H9 (cell line): ENCODE measurements at regions not wholly inside any gene's neighbourhood (a gene's known extent, or its start where the extent isn't known, plus 50 kb on each side); places are given as distances from the start of the nearest gene placed in this dataset.

Experiments used
- DNase-seq: peaks from one replicate; pipeline ENCODE4 v3.0.0-alpha.2; 2017
- H2AFZ ChIP-seq: one replicate; pipeline ENCODE4 v1.6.1; 2013; ENCODE audit warnings: mild to moderate bottlenecking, low read length, control low read depth, moderate library complexity
- H2AK5ac ChIP-seq: 2 replicates; pipeline ENCODE4 v1.6.1; 2013; ENCODE audit warnings: low read length, control low read depth, mixed read lengths; ENCODE audit not compliant: insufficient read length
- H2BK120ac ChIP-seq: one replicate; pipeline ENCODE4 v1.6.1; 2013; ENCODE audit warnings: low read depth, mild to moderate bottlenecking, low read length, control low read depth, inconsistent platforms; ENCODE audit not compliant: poor library complexity, severe bottlenecking
- H2BK12ac ChIP-seq: 2 replicates; pipeline ENCODE4 v1.6.1; 2013; ENCODE audit warnings: low read length, control low read depth, mixed read lengths, low read depth; ENCODE audit not compliant: insufficient read length
- H2BK15ac ChIP-seq: 2 replicates; pipeline ENCODE4 v1.6.1; 2013; ENCODE audit warnings: low read depth, low read length, control low read depth
- H2BK20ac ChIP-seq: one replicate; pipeline ENCODE4 v1.6.1; 2013; ENCODE audit warnings: low read depth, mild to moderate bottlenecking, low read length, control low read depth, inconsistent platforms; ENCODE audit not compliant: poor library complexity, severe bottlenecking
- H2BK5ac ChIP-seq: 2 replicates; pipeline ENCODE4 v1.6.1; 2013; ENCODE audit warnings: low read length, control low read depth, mixed read lengths; ENCODE audit not compliant: insufficient read length
- H3K14ac ChIP-seq: 2 replicates; pipeline ENCODE4 v1.6.1; 2013; ENCODE audit warnings: low read length, control low read depth; ENCODE audit not compliant: insufficient read depth
- H3K18ac ChIP-seq: 2 replicates; pipeline ENCODE4 v1.6.1; 2013; ENCODE audit warnings: low read depth, mild to moderate bottlenecking, mixed read lengths, low read length, control low read depth; ENCODE audit not compliant: insufficient read length
- H3K23ac ChIP-seq: 2 replicates; pipeline ENCODE4 v1.6.1; 2013; ENCODE audit warnings: low read length, control low read depth, mixed read lengths, low read depth; ENCODE audit not compliant: insufficient read length
- H3K23me2 ChIP-seq: 2 replicates; pipeline ENCODE4 v1.6.1; 2013; ENCODE audit warnings: low read depth, mild to moderate bottlenecking, mixed read lengths, low read length, control low read depth; ENCODE audit not compliant: insufficient read length, poor library complexity, severe bottlenecking
- H3K27ac ChIP-seq: 2 replicates; pipeline ENCODE4 v1.5.1; 2013; ENCODE audit warnings: low read length, control low read depth, mixed read lengths, low read depth; ENCODE audit not compliant: insufficient read length
- H3K27me3 ChIP-seq: 2 replicates; pipeline ENCODE4 v1.6.1; 2013; ENCODE audit warnings: low read length, control low read depth, inconsistent platforms; ENCODE audit not compliant: insufficient read depth
- H3K4ac ChIP-seq: 2 replicates; pipeline ENCODE4 v1.6.1; 2013; ENCODE audit warnings: low read depth, mild to moderate bottlenecking, control low read depth, inconsistent platforms, low read length, moderate library complexity
- H3K4me1 ChIP-seq: 2 replicates; pipeline ENCODE4 v1.6.1; 2013; ENCODE audit warnings: low read length, control low read depth, inconsistent platforms; ENCODE audit not compliant: insufficient read depth
- H3K4me2 ChIP-seq: 2 replicates; pipeline ENCODE4 v1.6.1; 2013; ENCODE audit warnings: low read length, control low read depth, mixed read lengths; ENCODE audit not compliant: insufficient read length, insufficient read depth
- H3K56ac ChIP-seq: 2 replicates; pipeline ENCODE4 v1.6.1; 2013; ENCODE audit warnings: low read depth, mild to moderate bottlenecking, mixed read lengths, low read length, control low read depth; ENCODE audit not compliant: insufficient read length
- H3K79me1 ChIP-seq: 2 replicates; pipeline ENCODE4 v1.6.1; 2013; ENCODE audit warnings: low read depth, mild to moderate bottlenecking, moderate library complexity, low read length, control low read depth, inconsistent platforms; ENCODE audit not compliant: insufficient read depth, poor library complexity, severe bottlenecking
- H3K79me2 ChIP-seq: 2 replicates; pipeline ENCODE4 v1.6.1; 2013; ENCODE audit warnings: low read length, control low read depth, inconsistent platforms; ENCODE audit not compliant: insufficient read depth
- H3K9ac ChIP-seq: 2 replicates; pipeline ENCODE4 v1.6.1; 2013; ENCODE audit warnings: low read length, control low read depth, mixed read lengths; ENCODE audit not compliant: insufficient read length; ENCODE audit errors: extremely low read depth
- H3K9me3 ChIP-seq: one replicate; pipeline ENCODE4 v1.6.1; 2013; ENCODE audit warnings: low read depth, low read length, inconsistent platforms; ENCODE audit not compliant: control insufficient read depth
- H3T11ph ChIP-seq: one replicate; pipeline ENCODE4 v1.6.1; 2013; ENCODE audit warnings: mild to moderate bottlenecking, low read length, control low read depth, inconsistent platforms
- H4K20me1 ChIP-seq: one replicate; pipeline ENCODE4 v1.6.1; 2013; ENCODE audit not compliant: control insufficient read depth, insufficient read length, insufficient read depth
- H4K5ac ChIP-seq: 2 replicates; pipeline ENCODE4 v1.6.1; 2013; ENCODE audit warnings: low read depth, mild to moderate bottlenecking, mixed read lengths, low read length, control low read depth; ENCODE audit not compliant: insufficient read length
- H4K8ac ChIP-seq: replicated peaks from 2 replicates; pipeline ENCODE4 v1.6.1; 2013; ENCODE audit warnings: low read length, control low read depth, mixed read lengths, low read depth; ENCODE audit not compliant: insufficient read length
- H4K91ac ChIP-seq: 2 replicates; pipeline ENCODE4 v1.6.1; 2013; ENCODE audit warnings: low read depth, mild to moderate bottlenecking, moderate library complexity, mixed read lengths, low read length, control low read depth; ENCODE audit not compliant: insufficient read length
- H3K27ac Mint-ChIP-seq, 3 experiments: 2 replicates in 2 of 3; 3 replicates in 1 of 3; pipeline ENCODE4 v1.8.0; 2020 to 2021; ENCODE audit warnings: mixed read lengths in 3 of 3, mild to moderate bottlenecking in 1 of 3, moderate library complexity in 1 of 3
- H3K27me3 Mint-ChIP-seq: 2 replicates; pipeline ENCODE4 v1.8.0; 2021; ENCODE audit warnings: low read depth, mild to moderate bottlenecking, moderate library complexity, mixed read lengths
- H3K36me3 Mint-ChIP-seq, 3 experiments: 2 replicates in 2 of 3; 3 replicates in 1 of 3; pipeline ENCODE4 v1.8.0; 2020 to 2021; ENCODE audit warnings: low read depth in 3 of 3, mixed read lengths in 3 of 3; ENCODE audit not compliant: insufficient read depth in 1 of 3
- H3K4me1 Mint-ChIP-seq, 2 experiments: 2 replicates each; pipeline ENCODE4 v1.8.0; 2020; ENCODE audit warnings: mixed read lengths in 2 of 2
- H3K4me3 Mint-ChIP-seq, 2 experiments: 2 replicates in 1 of 2; 3 replicates in 1 of 2; pipeline ENCODE4 v1.8.0; 2020 to 2021; ENCODE audit warnings: mild to moderate bottlenecking in 2 of 2, mixed read lengths in 2 of 2, moderate library complexity in 1 of 2
- H3K9me3 Mint-ChIP-seq, 2 experiments: 2 replicates in 1 of 2; 3 replicates in 1 of 2; pipeline ENCODE4 v1.8.0; 2020; ENCODE audit warnings: mild to moderate bottlenecking in 2 of 2, mixed read lengths in 2 of 2, moderate library complexity in 1 of 2
- WGBS: extraction: QIAGEN DNeasy Blood & Tissue Kit; methylation state at CpG from one replicate; pipeline ENCODE4 v1.1.7; 2013; ENCODE audit warnings: missing lambda C conversion rate, low lambda C conversion rate, mixed read lengths; ENCODE audit not compliant: insufficient read length; ENCODE audit errors: extremely low coverage; 5-methylcytosine and 5-hydroxymethylcytosine counted together
- TF ChIP-seq, protein P1 (sequence below): fragments of 200-600 bp; sonication (generic); conservative IDR thresholded peaks from 3 replicates; pipeline ENCODE4 v1.8.0; 2021; ENCODE audit warnings: antibody characterized with exemption, mild to moderate bottlenecking

GRCh38 chr3:6091262-6091661 is 769.7 kb upstream of the GRM7 start:
- H3K36me3 Mint-ChIP-seq = no peaks in the 10 kb centered on the region
- Histone ChIP-seq H3K4me2 (no peak overlapping the region), H3K18ac (no peak overlapping the region), H2BK120ac (no peak overlapping the region), H2BK20ac (no peak overlapping the region), H3K4me1 (no peaks in the 10 kb centered on the region), H3K23me2 (no peaks in the 10 kb centered on the region), H4K20me1 (no peaks in the 10 kb centered on the region), H3T11ph (no peak overlapping the region), H2AK5ac (no peak overlapping the region), H3K27me3 (no peaks in the 10 kb centered on the region), H4K91ac (no peak overlapping the region), H3K27ac (no peak overlapping the region), H3K14ac (no peak overlapping the region), H2BK5ac (no peak overlapping the region), H2BK12ac (no peak overlapping the region), H3K56ac (no peak overlapping the region), H2AFZ (no peak overlapping the region), H3K9ac (no peak overlapping the region), H3K9me3 (no peaks in the 10 kb centered on the region), H3K79me1 (no peaks in the 10 kb centered on the region), H2BK15ac (no peak overlapping the region), H4K5ac (no peak overlapping the region), H3K23ac (no peak overlapping the region), H4K8ac (no peak overlapping the region), H3K4ac (no peak overlapping the region), H3K79me2 (no peaks in the 10 kb centered on the region)
- DNase-seq = no peak
- no peaks in the 10 kb centered on the region for H3K27me3 Mint-ChIP-seq
- no peak overlapping the region for H3K4me3 Mint-ChIP-seq
- TF ChIP-seq, protein P1, sequence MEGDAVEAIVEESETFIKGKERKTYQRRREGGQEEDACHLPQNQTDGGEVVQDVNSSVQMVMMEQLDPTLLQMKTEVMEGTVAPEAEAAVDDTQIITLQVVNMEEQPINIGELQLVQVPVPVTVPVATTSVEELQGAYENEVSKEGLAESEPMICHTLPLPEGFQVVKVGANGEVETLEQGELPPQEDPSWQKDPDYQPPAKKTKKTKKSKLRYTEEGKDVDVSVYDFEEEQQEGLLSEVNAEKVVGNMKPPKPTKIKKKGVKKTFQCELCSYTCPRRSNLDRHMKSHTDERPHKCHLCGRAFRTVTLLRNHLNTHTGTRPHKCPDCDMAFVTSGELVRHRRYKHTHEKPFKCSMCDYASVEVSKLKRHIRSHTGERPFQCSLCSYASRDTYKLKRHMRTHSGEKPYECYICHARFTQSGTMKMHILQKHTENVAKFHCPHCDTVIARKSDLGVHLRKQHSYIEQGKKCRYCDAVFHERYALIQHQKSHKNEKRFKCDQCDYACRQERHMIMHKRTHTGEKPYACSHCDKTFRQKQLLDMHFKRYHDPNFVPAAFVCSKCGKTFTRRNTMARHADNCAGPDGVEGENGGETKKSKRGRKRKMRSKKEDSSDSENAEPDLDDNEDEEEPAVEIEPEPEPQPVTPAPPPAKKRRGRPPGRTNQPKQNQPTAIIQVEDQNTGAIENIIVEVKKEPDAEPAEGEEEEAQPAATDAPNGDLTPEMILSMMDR = no peak
- no peak overlapping the region for H3K27ac Mint-ChIP-seq
- no peaks in the 10 kb centered on the region for H3K4me1 Mint-ChIP-seq
- no peaks in the 10 kb centered on the region for H3K9me3 Mint-ChIP-seq
- no CpG with 5 or more reads among the region's 3 CpGs for WGBS
